Amniotic epithelial cell (primary cell): ENCODE measurements at regions not wholly inside any gene's neighbourhood (a gene's known extent, or its start where the extent isn't known, plus 50 kb on each side); places are given as distances from the start of the nearest gene placed in this dataset.

Experiments
- DNase-seq: peaks from one replicate; pipeline ENCODE4 v3.0.0-alpha.2; 2010; ENCODE audit warnings: low read depth

DNA sequence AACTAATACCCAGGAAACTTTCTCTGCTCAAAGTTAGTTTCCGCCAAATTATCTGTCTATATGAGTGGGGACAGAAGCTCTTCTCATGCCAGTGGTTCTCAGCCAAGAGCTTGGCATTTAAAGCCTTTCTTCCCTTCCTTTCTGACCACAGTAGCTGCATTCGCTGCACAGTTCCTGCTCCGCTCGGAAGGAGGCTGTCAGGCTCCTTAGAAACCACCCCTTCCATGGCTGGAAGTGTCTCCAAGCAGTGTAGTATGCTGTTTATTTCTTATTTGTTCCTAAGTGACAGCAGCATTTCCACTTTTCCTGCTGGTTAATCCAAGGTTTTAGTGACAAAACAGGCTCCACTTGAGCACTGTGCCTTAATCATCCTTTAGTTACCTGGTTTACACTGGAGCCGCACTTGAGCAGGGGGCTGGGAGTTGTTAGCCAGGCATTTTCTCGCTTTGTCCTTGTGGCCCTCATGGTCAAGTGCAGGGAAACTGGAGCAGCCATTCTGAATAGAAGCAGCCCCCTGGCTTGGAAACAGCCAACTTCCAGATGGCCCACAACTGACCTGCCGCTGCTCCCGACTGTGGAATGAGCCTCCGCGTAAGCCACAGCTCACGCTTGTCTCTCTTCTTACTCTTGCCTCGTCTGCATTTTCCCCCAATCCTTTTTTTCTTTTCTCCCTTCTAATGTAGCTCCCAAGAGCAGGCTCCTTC, 739.4 kb upstream of the TENM3 start:
- DNase-seq = no peak

DNA sequence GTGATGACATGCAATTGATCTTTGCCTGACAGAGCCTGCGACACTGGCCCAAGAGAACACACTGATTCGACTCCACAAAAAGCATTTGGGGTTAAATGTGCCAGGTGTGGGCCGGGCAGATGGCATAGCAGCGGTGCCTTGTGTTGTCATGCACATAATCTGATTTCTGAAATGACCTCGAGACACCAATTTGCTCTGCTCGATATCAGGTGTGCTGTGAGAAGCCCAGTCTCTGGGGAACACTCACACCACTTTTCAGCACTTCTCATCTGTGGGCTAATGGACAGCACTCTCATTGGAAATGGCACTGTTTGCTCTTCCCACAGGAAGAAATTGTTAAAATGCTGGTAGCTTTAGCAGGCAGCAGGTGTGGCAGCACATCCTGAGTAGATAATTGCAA, 738.3 kb upstream of the TENM3 start:
- DNase-seq = no peak

DNA sequence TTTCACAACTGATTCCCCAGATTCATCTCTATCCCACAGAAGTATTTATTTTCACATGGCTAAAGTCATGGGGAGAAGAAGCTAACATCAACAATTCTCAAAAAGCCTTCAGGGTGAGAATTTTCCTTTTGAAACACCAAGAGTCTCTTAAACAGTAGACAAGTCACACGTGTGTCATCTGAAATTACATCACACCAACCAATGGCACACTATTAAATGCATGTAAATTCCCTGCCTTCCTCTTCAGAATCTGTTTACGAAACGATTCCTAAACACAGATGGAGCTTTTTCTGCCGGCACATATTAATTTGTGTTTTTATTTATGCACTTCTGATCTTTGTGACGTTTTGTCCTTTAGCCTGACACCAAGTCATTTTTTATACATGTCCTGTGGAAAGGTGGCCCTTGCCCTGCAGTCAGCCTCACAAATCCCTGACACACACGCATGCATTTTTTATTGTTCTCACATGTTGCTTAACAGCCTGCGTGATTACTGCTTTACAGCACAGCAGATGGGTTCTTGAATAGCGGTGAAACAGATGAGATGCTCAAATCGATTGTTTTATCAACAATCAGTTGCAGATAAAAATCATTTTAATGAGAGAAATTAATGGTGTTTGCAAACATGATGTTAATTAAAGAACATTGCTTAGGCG, 735.9 kb upstream of the TENM3 start:
- DNase-seq = no peak

DNA sequence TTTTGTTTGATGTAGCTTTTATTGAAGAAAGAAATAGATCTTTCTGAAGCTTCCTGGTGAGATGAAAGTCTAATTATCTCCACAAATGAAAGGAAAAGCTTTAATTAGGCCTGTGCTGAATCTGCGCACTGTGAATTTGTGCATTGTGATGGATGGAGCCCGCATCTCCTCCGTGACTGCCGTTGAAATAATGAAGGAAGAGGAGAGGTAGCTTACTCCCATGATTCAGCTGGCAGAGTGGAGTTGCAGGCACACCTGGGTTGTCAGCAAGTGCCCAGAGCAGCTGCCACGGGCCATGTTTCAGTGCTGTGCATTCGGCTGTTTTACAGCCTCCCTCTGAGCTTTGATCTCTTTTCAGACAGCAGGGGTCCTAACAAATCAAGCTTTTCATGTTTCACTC, 735.3 kb upstream of the TENM3 start:
- DNase-seq = no peak

GRCh38 chr4:181508601-181509000, 734.6 kb upstream of the TENM3 start:
- no peak for DNase-seq

- no peak for DNase-seq
These were observed 734.1 kb upstream of the TENM3 start for GRCh38 chr4:181509073-181509472.

GRCh38 chr4:181517491-181517890, 725.7 kb upstream of the TENM3 start:
- peak; percentile 79 for DNase-seq

GRCh38 chr4:181520790-181521189, 722.4 kb upstream of the TENM3 start:
- no peak for DNase-seq

GRCh38 chr4:181523973-181524372, 719.2 kb upstream of the TENM3 start:
- no peak for DNase-seq

DNA sequence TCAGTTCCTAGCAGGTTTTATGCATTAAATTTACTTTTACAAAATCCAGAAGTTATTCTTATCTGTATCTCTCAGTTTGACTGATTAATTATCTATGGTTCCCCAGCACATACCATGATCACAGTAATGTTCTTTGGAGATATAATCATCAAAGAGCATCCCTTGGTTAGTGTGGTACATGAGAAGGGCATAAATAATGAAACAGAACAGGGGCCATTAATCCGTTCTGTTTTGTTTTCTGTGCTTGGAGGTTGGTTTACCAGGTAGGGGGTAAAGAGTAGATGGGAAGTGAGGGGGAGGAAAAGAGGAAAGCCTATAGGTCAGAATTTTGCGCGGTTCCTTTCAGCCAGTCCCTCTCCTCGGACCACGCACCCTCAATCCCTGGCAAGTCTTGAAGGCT, 718.7 kb upstream of the TENM3 start:
- DNase-seq = no peak

- DNase-seq = no peak
These were observed 717.6 kb upstream of the TENM3 start for GRCh38 chr4:181525634-181526033.

- DNase-seq = peak; percentile 63
These were observed 714.5 kb upstream of the TENM3 start for GRCh38 chr4:181528570-181529184.

GRCh38 chr4:181529537-181529936, 713.7 kb upstream of the TENM3 start:
- no peak for DNase-seq

DNA sequence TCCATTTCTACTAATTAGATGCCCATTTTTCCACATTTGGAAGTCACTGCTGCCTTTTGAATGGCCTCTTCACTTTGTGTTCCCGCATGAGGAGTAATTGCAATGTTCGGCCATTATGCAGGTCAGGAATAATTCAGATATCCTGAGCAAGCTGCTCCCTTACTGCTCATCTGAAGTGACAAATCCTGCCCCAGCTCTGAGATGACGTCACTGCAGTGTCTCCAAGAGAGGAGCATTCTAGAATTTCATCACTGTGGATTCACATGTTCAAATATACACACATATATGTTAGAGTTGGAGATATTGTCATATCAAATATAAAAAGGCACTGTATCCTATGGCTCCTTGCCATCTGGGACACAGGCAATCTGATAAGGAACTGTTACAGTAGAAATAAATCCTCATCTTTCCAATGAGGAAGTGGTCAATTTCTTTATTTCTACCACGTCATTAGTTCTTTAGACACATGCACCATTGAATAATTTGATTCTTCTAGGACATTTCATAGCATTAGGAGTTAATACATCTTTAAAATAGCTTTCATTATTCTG, 706.9 kb upstream of the TENM3 start:
- DNase-seq = no peak

- no peak for DNase-seq
These were observed 706.3 kb upstream of the TENM3 start for GRCh38 chr4:181536811-181537434.

- no peak for DNase-seq
These were observed 704.8 kb upstream of the TENM3 start for GRCh38 chr4:181538431-181538830.

- peak; percentile 90 for DNase-seq
These were observed 701.8 kb upstream of the TENM3 start for GRCh38 chr4:181541396-181541795.

DNA sequence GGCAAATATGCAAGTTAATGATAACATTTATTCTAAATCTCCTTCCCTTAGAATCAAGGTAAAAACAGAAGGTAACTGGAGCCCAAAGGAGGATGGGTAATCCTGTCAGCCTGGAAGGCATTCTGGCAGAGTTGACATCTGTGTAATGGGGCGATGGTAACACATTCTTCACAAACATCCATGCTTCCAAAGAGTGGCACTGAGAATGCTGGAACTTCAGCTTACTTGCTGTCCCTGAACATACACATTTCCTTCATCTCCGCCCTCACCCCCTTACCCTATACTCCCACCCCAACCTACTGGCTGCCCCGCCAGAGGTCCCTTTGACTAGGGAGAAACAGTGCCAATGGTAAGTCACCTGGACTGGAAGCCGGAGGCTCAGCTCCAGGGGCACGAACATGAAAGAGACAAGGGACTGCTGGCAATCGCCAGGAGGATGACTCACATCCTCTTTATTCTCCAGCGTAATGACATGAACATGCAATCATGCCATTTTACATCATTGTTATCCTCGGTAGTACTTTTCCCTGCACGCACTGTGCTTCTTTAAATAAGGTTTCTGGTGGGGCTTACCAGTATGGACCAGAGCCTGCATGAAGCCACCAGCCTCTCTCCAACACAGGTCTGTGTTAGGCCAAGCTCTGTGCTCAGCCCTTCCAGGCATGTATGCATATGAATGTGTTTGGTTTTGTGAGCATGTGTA, 694.2 kb upstream of the TENM3 start:
- peak; percentile 45 for DNase-seq

DNA sequence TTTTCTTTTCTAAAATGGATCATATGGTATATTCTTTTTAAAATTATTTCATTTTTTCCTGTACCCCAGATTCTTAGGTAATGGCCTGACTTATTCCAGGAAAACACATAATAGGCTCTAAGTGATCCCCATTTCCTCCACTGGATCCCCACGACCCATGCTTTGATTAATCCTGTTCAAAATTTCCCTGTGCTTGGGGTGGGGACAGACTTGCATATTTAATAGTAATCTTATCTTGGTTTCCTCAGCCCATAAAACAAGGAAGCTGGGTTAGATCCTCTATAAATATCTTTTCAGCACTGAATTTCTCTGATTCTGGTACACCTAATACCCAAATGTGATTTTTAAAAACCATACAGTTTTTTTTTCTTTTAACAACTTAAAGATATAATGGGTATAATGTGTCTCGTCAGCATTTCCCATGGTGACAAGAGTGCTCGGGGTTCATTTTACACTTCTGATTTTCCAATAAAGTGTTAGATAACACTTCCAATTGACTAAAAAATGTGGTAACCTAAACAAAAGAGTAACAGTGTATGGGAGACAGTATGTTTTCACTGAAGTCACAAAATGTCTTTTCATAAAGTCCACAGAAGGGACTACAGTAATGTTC, 693.5 kb upstream of the TENM3 start:
- no peak for DNase-seq

DNA sequence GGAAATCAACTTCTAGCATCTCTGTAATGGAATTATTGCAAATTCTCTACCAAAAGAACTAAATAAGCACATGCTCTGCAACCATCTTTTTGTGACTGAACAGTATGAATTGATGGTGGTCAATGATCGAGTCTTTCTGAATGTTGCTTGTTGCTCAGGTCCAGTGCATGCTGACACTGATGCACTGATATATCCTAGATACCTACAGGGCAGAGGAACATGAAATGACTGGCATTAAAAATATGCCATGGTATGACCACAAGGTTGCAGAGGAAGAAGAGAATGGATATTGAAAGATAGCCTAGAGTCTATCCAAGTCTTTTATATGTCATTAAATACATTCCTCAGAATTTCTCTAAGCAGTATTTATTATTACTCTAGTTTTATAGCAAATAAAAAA, 692.8 kb upstream of the TENM3 start:
- DNase-seq = no peak

- DNase-seq = no peak
These were observed 683.6 kb upstream of the TENM3 start for GRCh38 chr4:181559637-181560036.

- no peak for DNase-seq
These were observed 680.8 kb upstream of the TENM3 start for GRCh38 chr4:181562399-181562798.
